ENCODE measurements at regions not wholly inside any gene's neighbourhood (a gene's known extent, or its start where the extent isn't known, plus 50 kb on each side); places are given as distances from the start of the nearest gene placed in this dataset.

DNA sequence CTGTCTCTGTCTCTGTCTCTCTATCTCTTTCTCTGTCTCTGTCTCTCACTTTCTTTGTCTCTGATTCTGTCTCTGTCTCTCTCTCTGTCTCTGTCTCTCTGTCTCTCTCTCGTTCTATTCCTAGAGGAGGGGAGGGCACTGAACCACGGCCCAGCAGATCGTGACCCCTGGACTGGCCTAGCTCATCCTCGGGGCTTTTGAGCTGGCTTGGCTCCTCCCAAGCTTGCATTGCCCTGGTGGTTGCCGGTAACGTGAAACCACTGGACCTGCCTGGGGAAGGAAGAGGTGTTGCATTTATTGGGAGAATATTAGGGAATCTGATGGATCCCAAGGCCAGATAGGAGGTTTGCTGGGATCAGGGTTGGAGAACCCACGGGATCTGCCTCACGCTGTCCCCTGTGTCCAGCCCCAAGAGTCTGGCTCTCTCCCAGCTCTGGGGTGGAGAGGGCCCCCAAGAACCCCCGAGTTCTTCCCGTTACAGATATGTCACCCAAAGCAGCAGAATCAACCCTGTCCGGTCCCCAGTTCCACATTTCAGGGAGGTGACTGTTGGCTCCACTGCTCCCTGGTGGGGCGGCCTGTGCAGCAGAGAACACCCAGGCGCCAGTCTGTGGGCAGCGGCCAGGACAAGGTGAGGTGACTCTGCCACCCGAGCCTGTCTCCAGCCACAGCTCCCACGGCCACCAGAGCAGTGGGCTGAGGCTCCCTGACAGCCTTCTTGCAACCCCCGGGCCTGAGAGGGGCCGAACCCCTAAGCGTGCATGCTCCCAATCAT is 228.3 kb downstream of the TTLL2 start:
- TF ChIP-seq ZNF8 (CRISPR knock-in tag; IDR thresholded peaks at IDR 0.05), result no peak
- ATAC-seq, result no peak

GRCh38 chr6:167553736-167554119 is 228.8 kb downstream of the TTLL2 start:
- no peak for ATAC-seq
- TF ChIP-seq GLIS3 (CRISPR knock-in tag; IDR thresholded peaks at IDR 0.05) (no peak), ZFP3 (CRISPR knock-in tag; IDR thresholded peaks at IDR 0.05) (no peak), RARB (CRISPR knock-in tag; IDR thresholded peaks at IDR 0.05) (no peak), SNAI2 (CRISPR knock-in tag; IDR thresholded peaks at IDR 0.05) (no peak), OSR1 (CRISPR knock-in tag; IDR thresholded peaks at IDR 0.05) (no peak), TOX (CRISPR knock-in tag; IDR thresholded peaks at IDR 0.05; ENCODE audit: borderline replicate concordance) (no peak), CREB5 (CRISPR knock-in tag; IDR thresholded peaks at IDR 0.05; ENCODE audit: low read depth) (no peak), ZNF8 (CRISPR knock-in tag; IDR thresholded peaks at IDR 0.05) (no peak), ZNF70 (CRISPR knock-in tag; IDR thresholded peaks at IDR 0.05) (no peak), ISL1 (CRISPR knock-in tag; IDR thresholded peaks at IDR 0.05) (no peak), ZC3H10 (CRISPR knock-in tag; IDR thresholded peaks at IDR 0.05) (no peak), BACH2 (CRISPR knock-in tag; IDR thresholded peaks at IDR 0.05; ENCODE audit: borderline replicate concordance) (no peak), ZFP30 (CRISPR knock-in tag; IDR thresholded peaks at IDR 0.05) (no peak)
- TF ChIP-seq, protein P1, sequence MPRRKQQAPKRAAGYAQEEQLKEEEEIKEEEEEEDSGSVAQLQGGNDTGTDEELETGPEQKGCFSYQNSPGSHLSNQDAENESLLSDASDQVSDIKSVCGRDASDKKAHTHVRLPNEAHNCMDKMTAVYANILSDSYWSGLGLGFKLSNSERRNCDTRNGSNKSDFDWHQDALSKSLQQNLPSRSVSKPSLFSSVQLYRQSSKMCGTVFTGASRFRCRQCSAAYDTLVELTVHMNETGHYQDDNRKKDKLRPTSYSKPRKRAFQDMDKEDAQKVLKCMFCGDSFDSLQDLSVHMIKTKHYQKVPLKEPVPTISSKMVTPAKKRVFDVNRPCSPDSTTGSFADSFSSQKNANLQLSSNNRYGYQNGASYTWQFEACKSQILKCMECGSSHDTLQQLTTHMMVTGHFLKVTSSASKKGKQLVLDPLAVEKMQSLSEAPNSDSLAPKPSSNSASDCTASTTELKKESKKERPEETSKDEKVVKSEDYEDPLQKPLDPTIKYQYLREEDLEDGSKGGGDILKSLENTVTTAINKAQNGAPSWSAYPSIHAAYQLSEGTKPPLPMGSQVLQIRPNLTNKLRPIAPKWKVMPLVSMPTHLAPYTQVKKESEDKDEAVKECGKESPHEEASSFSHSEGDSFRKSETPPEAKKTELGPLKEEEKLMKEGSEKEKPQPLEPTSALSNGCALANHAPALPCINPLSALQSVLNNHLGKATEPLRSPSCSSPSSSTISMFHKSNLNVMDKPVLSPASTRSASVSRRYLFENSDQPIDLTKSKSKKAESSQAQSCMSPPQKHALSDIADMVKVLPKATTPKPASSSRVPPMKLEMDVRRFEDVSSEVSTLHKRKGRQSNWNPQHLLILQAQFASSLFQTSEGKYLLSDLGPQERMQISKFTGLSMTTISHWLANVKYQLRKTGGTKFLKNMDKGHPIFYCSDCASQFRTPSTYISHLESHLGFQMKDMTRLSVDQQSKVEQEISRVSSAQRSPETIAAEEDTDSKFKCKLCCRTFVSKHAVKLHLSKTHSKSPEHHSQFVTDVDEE (CRISPR knock-in tag; IDR thresholded peaks at IDR 0.05), result no peak

GRCh38 chr6:167554854-167555253 is 230.0 kb downstream of the TTLL2 start:
- no peak for ATAC-seq
- no peak for TF ChIP-seq POU6F1 (CRISPR knock-in tag; IDR thresholded peaks at IDR 0.05; ENCODE audit: borderline replicate concordance, low read depth)
- no peak for TF ChIP-seq OSR1 (CRISPR knock-in tag; IDR thresholded peaks at IDR 0.05)
- no peak for TF ChIP-seq CREB5 (CRISPR knock-in tag; IDR thresholded peaks at IDR 0.05; ENCODE audit: low read depth)
- no peak for TF ChIP-seq BACH2 (CRISPR knock-in tag; IDR thresholded peaks at IDR 0.05; ENCODE audit: borderline replicate concordance)
- no peak for TF ChIP-seq PPARA (CRISPR knock-in tag; IDR thresholded peaks at IDR 0.05; ENCODE audit: borderline replicate concordance)
- TF ChIP-seq ZNF8 (CRISPR knock-in tag; IDR thresholded peaks at IDR 0.05), result no peak
- TF ChIP-seq ZFP30 (CRISPR knock-in tag; IDR thresholded peaks at IDR 0.05), result no peak
- no peak for TF ChIP-seq ZNF70 (CRISPR knock-in tag; IDR thresholded peaks at IDR 0.05)
- TF ChIP-seq, protein P1 (CRISPR knock-in tag; IDR thresholded peaks at IDR 0.05), result no peak
- TF ChIP-seq TOX (CRISPR knock-in tag; IDR thresholded peaks at IDR 0.05; ENCODE audit: borderline replicate concordance), result no peak
- TF ChIP-seq, protein P2, sequence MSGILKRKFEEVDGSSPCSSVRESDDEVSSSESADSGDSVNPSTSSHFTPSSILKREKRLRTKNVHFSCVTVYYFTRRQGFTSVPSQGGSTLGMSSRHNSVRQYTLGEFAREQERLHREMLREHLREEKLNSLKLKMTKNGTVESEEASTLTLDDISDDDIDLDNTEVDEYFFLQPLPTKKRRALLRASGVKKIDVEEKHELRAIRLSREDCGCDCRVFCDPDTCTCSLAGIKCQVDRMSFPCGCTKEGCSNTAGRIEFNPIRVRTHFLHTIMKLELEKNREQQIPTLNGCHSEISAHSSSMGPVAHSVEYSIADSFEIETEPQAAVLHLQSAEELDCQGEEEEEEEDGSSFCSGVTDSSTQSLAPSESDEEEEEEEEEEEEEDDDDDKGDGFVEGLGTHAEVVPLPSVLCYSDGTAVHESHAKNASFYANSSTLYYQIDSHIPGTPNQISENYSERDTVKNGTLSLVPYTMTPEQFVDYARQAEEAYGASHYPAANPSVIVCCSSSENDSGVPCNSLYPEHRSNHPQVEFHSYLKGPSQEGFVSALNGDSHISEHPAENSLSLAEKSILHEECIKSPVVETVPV (CRISPR knock-in tag; IDR thresholded peaks at IDR 0.05), result no peak
- TF ChIP-seq ESRRG (CRISPR knock-in tag; IDR thresholded peaks at IDR 0.05), result no peak
- TF ChIP-seq PATZ1 (CRISPR knock-in tag; IDR thresholded peaks at IDR 0.05; ENCODE audit: borderline replicate concordance), result no peak
- TF ChIP-seq CSDC2 (CRISPR knock-in tag; IDR thresholded peaks at IDR 0.05), result no peak
- TF ChIP-seq ZC3H10 (CRISPR knock-in tag; IDR thresholded peaks at IDR 0.05), result no peak
- TF ChIP-seq ZFP3 (CRISPR knock-in tag; IDR thresholded peaks at IDR 0.05), result no peak
- TF ChIP-seq RARB (CRISPR knock-in tag; IDR thresholded peaks at IDR 0.05), result no peak

Data from SK-N-SH treated with all-trans-retinoic acid at 6 μM for 48 hours (cell line).